ENCODE measurements at regions not wholly inside any gene's neighbourhood (a gene's known extent, or its start where the extent isn't known, plus 50 kb on each side); places are given as distances from the start of the nearest gene placed in this dataset.

DNA sequence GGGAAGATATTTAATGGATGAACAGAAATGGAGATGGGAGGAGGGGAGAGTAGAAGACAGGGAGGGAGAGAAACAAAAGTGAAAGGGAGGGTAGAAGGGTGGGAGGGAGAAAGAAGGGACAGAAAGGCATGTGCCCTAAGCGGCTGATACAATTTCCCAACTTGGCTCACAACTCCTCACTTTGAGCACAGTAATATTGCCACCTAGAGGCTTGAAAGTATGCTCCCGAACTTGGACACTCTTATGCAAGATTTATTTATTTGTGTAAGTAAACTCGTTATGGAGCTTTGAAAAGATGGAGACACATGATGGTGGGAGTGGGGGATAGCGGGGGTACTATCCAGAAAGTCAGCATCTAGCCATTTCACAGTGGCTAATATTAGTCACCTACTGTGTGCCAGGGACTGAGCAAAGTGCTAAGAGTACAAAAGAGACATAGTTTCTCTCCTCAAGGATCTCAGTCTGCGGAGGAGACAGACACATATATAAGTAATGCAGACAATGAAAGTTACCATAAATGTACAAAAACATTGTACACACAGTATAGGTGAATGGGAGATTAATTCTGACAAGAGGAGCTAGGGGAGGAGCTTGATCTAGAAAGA lies 189.7 kb downstream of the SEC16B start:
- H3K4me1 Mint-ChIP-seq: no peaks in the 10 kb centered on the region
- peaks cover 7% of the 10 kb centered on the region for H3K9me3 Mint-ChIP-seq (ENCODE audit: low read depth)
- ChIA-PET POLR2A (no interaction called here), CTCF (no interaction called here)
- DNase-seq: no peak
- H3K27me3 Mint-ChIP-seq: peaks cover 2% of the 10 kb centered on the region
- H3K4me3 Mint-ChIP-seq: no peak overlapping the region
- H3K27ac Mint-ChIP-seq: no peak overlapping the region
- H3K36me3 Mint-ChIP-seq (ENCODE audit: low read depth): no peaks in the 10 kb centered on the region
- intact Hi-C loops (cut with DNase I, micrococcal nuclease): no loop called here
- no peak for ATAC-seq

GRCh38 chr1:177779166-177779965 lies 190.5 kb downstream of the SEC16B start:
- intact Hi-C loops (cut with DNase I, micrococcal nuclease): no loop called here
- no peak overlapping the region for H3K4me3 Mint-ChIP-seq
- DNase-seq (no peak), ATAC-seq (no peak)
- H3K4me1 Mint-ChIP-seq: no peaks in the 10 kb centered on the region
- H3K9me3 Mint-ChIP-seq (ENCODE audit: low read depth): peaks cover 7% of the 10 kb centered on the region
- POLR2A ChIA-PET: no interaction called here
- no peaks in the 10 kb centered on the region for H3K36me3 Mint-ChIP-seq (ENCODE audit: low read depth)
- H3K27me3 Mint-ChIP-seq: peaks cover 2% of the 10 kb centered on the region
- no peak overlapping the region for H3K27ac Mint-ChIP-seq
- CTCF ChIA-PET: no interaction called here

DNA sequence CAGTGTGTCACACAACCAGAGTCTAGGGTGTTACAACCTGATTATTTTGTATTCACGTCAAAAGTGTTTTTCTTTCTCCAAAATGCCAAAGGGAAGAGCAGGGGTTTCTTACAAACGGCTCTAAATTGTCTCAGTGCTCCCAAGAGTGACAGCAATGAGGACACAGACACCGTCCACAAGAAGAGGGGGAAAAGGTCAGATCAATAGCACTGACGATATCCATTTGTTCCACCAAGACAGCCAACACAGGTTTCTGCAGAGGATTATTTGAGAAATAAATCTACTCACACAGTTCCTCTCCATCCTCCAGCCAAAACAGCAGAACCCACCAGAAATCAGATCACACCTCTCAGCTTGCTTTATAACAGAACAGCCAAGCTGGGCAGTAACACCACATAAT lies 193.9 kb downstream of the SEC16B start:
- Mint-ChIP-seq H3K36me3 (ENCODE audit: low read depth) (no peaks in the 10 kb centered on the region), H3K4me1 (no peaks in the 10 kb centered on the region), H3K9me3 (ENCODE audit: low read depth) (peaks cover 15% of the 10 kb centered on the region), H3K27ac (no peak overlapping the region), H3K4me3 (no peak overlapping the region), H3K27me3 (peaks cover 2% of the 10 kb centered on the region)
- ChIA-PET CTCF (no interaction called here), POLR2A (no interaction called here)
- intact Hi-C loops (cut with DNase I, micrococcal nuclease): no loop called here
- DNase-seq: no peak
- ATAC-seq: no peak

- DNase-seq (no peak), ATAC-seq (no peak)
- Mint-ChIP-seq H3K27me3 (no peaks in the 10 kb centered on the region), H3K27ac (no peak overlapping the region), H3K9me3 (ENCODE audit: low read depth) (peaks cover 13% of the 10 kb centered on the region), H3K36me3 (ENCODE audit: low read depth) (no peaks in the 10 kb centered on the region), H3K4me1 (no peaks in the 10 kb centered on the region), H3K4me3 (no peak overlapping the region)
- POLR2A ChIA-PET: no interaction called here
- CTCF ChIA-PET: no interaction called here
- intact Hi-C loops (cut with DNase I, micrococcal nuclease): no loop called here
These were observed 197.4 kb downstream of the SEC16B start for GRCh38 chr1:177772386-177772960.

GRCh38 chr1:177771688-177772087 lies 198.2 kb downstream of the SEC16B start:
- H3K27me3 Mint-ChIP-seq: no peaks in the 10 kb centered on the region
- POLR2A ChIA-PET: no interaction called here
- no peaks in the 10 kb centered on the region for H3K36me3 Mint-ChIP-seq (ENCODE audit: low read depth)
- no peak for DNase-seq
- H3K27ac Mint-ChIP-seq: no peak overlapping the region
- H3K4me3 Mint-ChIP-seq: no peak overlapping the region
- intact Hi-C loops (cut with DNase I, micrococcal nuclease): no loop called here
- H3K9me3 Mint-ChIP-seq (ENCODE audit: low read depth): peaks cover 13% of the 10 kb centered on the region
- no peaks in the 10 kb centered on the region for H3K4me1 Mint-ChIP-seq
- CTCF ChIA-PET: interaction anchor here (0.5 kb wide), 1 partner anchor 27 kb away, joined by 3 read pairs; no protein-coding TSS in a partner anchor
- no peak for ATAC-seq

DNA sequence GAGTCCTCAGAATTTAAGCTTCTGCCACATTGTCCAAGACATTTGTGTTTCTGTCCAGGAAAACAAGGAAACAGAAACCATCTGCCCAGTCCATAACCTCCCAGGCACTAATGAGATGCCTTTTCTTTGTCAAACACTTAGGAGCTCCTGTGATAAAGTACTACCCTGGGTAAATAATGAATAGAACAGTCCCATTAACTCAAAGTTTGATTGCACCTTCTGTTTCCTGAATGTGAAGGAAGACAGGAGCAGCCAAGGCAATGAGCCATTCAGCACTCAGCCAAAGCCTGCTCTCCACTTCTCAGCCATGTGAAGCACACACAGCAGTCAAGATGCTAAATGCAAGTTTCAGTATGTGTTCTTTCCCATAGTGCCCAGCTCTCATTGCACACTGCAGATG lies 199.8 kb downstream of the SEC16B start:
- ChIA-PET POLR2A (no interaction called here), CTCF (no interaction called here)
- intact Hi-C loops (cut with DNase I, micrococcal nuclease): no loop called here
- DNase-seq: no peak
- Mint-ChIP-seq H3K4me1 (no peaks in the 10 kb centered on the region), H3K36me3 (ENCODE audit: low read depth) (no peaks in the 10 kb centered on the region), H3K4me3 (no peak overlapping the region), H3K27me3 (no peaks in the 10 kb centered on the region), H3K27ac (no peak overlapping the region), H3K9me3 (ENCODE audit: low read depth) (peaks cover 13% of the 10 kb centered on the region)
- ATAC-seq: no peak

DNA sequence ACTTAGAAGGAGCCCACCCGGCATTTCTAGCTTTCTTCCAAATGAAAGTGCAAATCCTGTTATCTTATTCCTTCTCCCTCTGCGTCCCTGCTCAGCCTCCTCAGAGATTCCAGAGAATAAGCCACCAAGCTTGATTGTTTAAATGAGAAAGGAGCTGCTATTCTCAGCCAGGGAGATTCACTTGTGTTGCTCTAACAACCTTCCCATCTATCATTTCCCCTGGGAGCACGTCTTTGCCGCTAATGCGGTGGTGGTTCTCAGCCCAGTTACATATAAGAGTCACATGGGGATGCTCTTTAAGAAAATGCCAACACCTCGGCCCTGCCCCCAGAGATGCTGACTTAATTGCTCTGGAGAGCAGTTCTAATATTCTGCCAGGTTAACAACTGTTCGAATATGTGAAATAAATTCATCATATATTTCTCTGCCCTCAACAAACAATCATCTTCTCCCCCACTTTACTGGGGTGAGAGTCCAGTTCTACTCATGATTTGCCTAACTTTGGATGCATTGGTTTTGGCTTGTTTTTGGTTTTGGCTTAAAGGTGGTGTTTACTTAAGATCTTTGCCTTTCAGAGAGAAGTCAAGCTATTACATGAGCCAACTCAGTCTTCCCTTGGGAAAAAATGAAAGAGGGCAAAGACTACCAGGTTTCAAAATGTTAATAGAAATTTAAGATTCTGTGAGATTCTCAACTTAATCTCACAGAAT lies 213.9 kb downstream of the SEC16B start:
- POLR2A ChIA-PET: no interaction called here
- H3K9me3 Mint-ChIP-seq (ENCODE audit: low read depth): peaks cover 11% of the 10 kb centered on the region

GRCh38 chr1:177754603-177755002 lies 215.3 kb downstream of the SEC16B start:
- intact Hi-C loops (cut with DNase I, micrococcal nuclease): no loop called here
- POLR2A ChIA-PET: no interaction called here
- no peaks in the 10 kb centered on the region for H3K4me1 Mint-ChIP-seq
- H3K27ac Mint-ChIP-seq: no peak overlapping the region
- H3K27me3 Mint-ChIP-seq: no peaks in the 10 kb centered on the region
- no peak for DNase-seq
- CTCF ChIA-PET: interaction anchor here (1.2 kb wide), 1 partner anchor 12 kb away, joined by 3 read pairs; no protein-coding TSS in a partner anchor
- H3K36me3 Mint-ChIP-seq (ENCODE audit: low read depth): no peaks in the 10 kb centered on the region
- no peak for ATAC-seq
- H3K9me3 Mint-ChIP-seq (ENCODE audit: low read depth): peaks cover 11% of the 10 kb centered on the region
- H3K4me3 Mint-ChIP-seq: no peak overlapping the region

More for the DNA sequence above, 213.9 kb downstream of the SEC16B start:
- no peak overlapping the region for H3K27ac Mint-ChIP-seq
- ATAC-seq (no peak), DNase-seq (no peak)
- no peaks in the 10 kb centered on the region for H3K36me3 Mint-ChIP-seq (ENCODE audit: low read depth)
- H3K4me3 Mint-ChIP-seq: no peak overlapping the region
- no peaks in the 10 kb centered on the region for H3K27me3 Mint-ChIP-seq
- CTCF ChIA-PET: interaction anchor here (1.2 kb wide), 1 partner anchor 10 kb away, joined by 3 read pairs; no protein-coding TSS in a partner anchor
- intact Hi-C loops (cut with DNase I, micrococcal nuclease): no loop called here
- no peaks in the 10 kb centered on the region for H3K4me1 Mint-ChIP-seq

DNA sequence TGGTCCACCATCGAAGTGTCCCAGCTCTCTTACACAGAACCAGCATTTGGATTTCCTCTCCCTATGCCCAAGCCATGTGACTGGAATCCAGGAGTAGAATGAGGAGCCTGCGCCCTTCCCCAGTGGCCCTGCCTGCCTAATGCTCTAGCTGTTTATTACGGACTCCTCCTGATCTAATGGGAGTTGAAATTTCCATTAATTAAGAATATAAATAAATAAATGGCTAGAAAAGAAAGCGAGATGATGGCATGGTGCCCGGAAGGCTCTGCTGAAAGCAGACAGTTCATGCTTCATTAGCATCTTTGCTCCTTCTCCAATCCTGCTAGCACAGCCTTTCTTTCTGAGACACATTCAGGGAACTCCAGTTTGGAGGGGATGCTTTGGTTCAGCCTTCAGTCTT lies 216.2 kb downstream of the SEC16B start:
- no peak overlapping the region for H3K27ac Mint-ChIP-seq
- intact Hi-C loops (cut with DNase I, micrococcal nuclease): no loop called here
- POLR2A ChIA-PET: no interaction called here
- H3K27me3 Mint-ChIP-seq: no peaks in the 10 kb centered on the region
- DNase-seq (no peak), ATAC-seq (no peak)
- H3K4me1 Mint-ChIP-seq: no peaks in the 10 kb centered on the region
- no peaks in the 10 kb centered on the region for H3K36me3 Mint-ChIP-seq (ENCODE audit: low read depth)
- CTCF ChIA-PET: no interaction called here
- H3K4me3 Mint-ChIP-seq: no peak overlapping the region
- H3K9me3 Mint-ChIP-seq (ENCODE audit: low read depth): peaks cover 7% of the 10 kb centered on the region

DNA sequence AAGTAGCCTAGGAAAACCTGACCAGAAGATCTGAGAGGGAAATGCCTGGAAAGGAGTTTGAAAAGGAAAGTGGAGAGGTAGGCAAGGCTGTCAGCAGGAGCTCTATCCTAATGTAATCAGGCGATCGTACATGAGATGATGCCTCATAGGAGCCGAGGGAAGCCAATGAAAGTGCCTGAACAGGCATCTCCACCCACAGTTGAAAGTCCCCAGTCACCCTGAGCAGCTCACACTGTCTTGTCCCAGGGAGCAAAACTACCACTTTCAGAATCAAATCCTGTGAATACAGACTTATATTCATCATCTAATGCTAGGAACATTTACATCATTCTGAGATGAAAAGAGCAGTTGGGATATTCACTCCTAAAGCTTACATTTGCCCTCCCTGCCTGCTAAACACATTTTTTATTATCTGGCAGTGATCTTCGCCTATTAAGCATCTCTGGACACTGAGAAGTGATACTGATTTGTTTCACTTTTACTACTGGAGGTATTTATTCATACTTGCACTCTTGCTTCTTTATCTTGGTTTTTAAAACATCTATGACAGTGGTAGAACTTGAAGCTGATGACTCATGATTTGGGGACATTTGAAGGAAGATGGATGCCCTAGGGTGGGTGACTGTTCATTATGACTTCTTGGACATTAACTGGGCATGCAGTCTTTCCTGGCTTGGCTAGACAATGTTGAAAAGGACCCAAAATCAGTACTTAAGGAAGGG lies 221.6 kb downstream of the SEC16B start:
- CTCF ChIA-PET: interaction anchor here (1.0 kb wide), 1 partner anchor 18 kb away, joined by 3 read pairs; no protein-coding TSS in a partner anchor
- H3K27me3 Mint-ChIP-seq: no peaks in the 10 kb centered on the region
- intact Hi-C loops (cut with DNase I, micrococcal nuclease): no loop called here

GRCh38 chr1:177746155-177746554 lies 223.7 kb downstream of the SEC16B start:
- CTCF ChIA-PET: no interaction called here
- Mint-ChIP-seq H3K27ac (no peak overlapping the region), H3K4me3 (no peak overlapping the region), H3K9me3 (ENCODE audit: low read depth) (peaks cover 7% of the 10 kb centered on the region), H3K36me3 (ENCODE audit: low read depth) (no peaks in the 10 kb centered on the region), H3K4me1 (no peaks in the 10 kb centered on the region), H3K27me3 (no peaks in the 10 kb centered on the region)
- intact Hi-C loops (cut with DNase I, micrococcal nuclease): no loop called here
- ATAC-seq (no peak), DNase-seq (no peak)
- POLR2A ChIA-PET: no interaction called here

More for the DNA sequence above, 221.6 kb downstream of the SEC16B start:
- Mint-ChIP-seq H3K27ac (no peak overlapping the region), H3K36me3 (ENCODE audit: low read depth) (no peaks in the 10 kb centered on the region), H3K4me1 (no peaks in the 10 kb centered on the region), H3K9me3 (ENCODE audit: low read depth) (peaks cover 7% of the 10 kb centered on the region), H3K4me3 (no peak overlapping the region)
- POLR2A ChIA-PET: no interaction called here
- DNase-seq (no peak), ATAC-seq (no peak)

All from activated CD4-positive, alpha-beta T cell treated with anti-CD3 and anti-CD28 coated beads for 36 hours (primary cell).